Endodermal cell (in vitro differentiated cells): ENCODE measurements at regions not wholly inside any gene's neighbourhood (a gene's known extent, or its start where the extent isn't known, plus 50 kb on each side); places are given as distances from the start of the nearest gene placed in this dataset.

ENCODE experiments used
- DNase-seq: peaks from one replicate; pipeline ENCODE4 v3.0.0-alpha.2; 2017
- H3K27ac ChIP-seq: 2 replicates; pipeline ENCODE4 v1.5.1; 2013; ENCODE audit warnings: mild to moderate bottlenecking, low read depth, low read length, moderate library complexity
- H3K27me3 ChIP-seq: 2 replicates; pipeline ENCODE4 v1.6.1; 2013; ENCODE audit warnings: mild to moderate bottlenecking, low read length, moderate library complexity; ENCODE audit not compliant: insufficient read depth, control insufficient read depth, poor library complexity, severe bottlenecking
- H3K36me3 ChIP-seq: 2 replicates; pipeline ENCODE4 v1.7.0; 2013; ENCODE audit warnings: mild to moderate bottlenecking, low read length, moderate library complexity; ENCODE audit not compliant: control insufficient read depth, insufficient read depth
- H3K4me1 ChIP-seq: one replicate; pipeline ENCODE4 v1.7.0; 2013; ENCODE audit warnings: low read length; ENCODE audit not compliant: control insufficient read depth, insufficient read depth
- H3K4me3 ChIP-seq: 2 replicates; pipeline ENCODE4 v1.5.1; 2013; ENCODE audit warnings: mild to moderate bottlenecking, low read length, moderate library complexity
- H3K9ac ChIP-seq: 2 replicates; pipeline ENCODE4 v1.6.1; 2013; ENCODE audit warnings: mild to moderate bottlenecking, low read length, moderate library complexity; ENCODE audit not compliant: poor library complexity, severe bottlenecking; ENCODE audit errors: extremely low read depth
- H3K9me3 ChIP-seq: 2 replicates; pipeline ENCODE4 v1.6.1; 2013; ENCODE audit warnings: mild to moderate bottlenecking, low read length, moderate library complexity; ENCODE audit not compliant: control insufficient read depth
- H3K27ac Mint-ChIP-seq: 2 replicates; pipeline ENCODE4 v1.8.0; 2020; ENCODE audit warnings: mixed read lengths
- H3K27me3 Mint-ChIP-seq: 2 replicates; pipeline ENCODE4 v1.8.0; 2021; ENCODE audit warnings: mild to moderate bottlenecking, mixed read lengths; ENCODE audit not compliant: insufficient read depth
- H3K36me3 Mint-ChIP-seq: 2 replicates; pipeline ENCODE4 v1.8.0; 2020; ENCODE audit warnings: low read depth, mixed read lengths
- H3K4me1 Mint-ChIP-seq: 2 replicates; pipeline ENCODE4 v1.8.0; 2020; ENCODE audit warnings: mixed read lengths
- H3K4me3 Mint-ChIP-seq: 2 replicates; pipeline ENCODE4 v1.8.0; 2020; ENCODE audit warnings: mild to moderate bottlenecking, moderate library complexity, mixed read lengths
- H3K9me3 Mint-ChIP-seq: 2 replicates; pipeline ENCODE4 v1.8.0; 2020; ENCODE audit warnings: mild to moderate bottlenecking, mixed read lengths
- CTCF ChIP-seq: fragments of 200-600 bp; sonication (generic); conservative IDR thresholded peaks from 2 replicates; pipeline ENCODE4 v1.5.0; 2021; ENCODE audit warnings: antibody characterized with exemption, mild to moderate bottlenecking
- WGBS, 2 experiments: methylation state at CpG; one replicate each; pipeline versions ENCODE4 v1.1.5 to v1.1.7; 2013; ENCODE audit warnings: missing lambda C conversion rate in 2 of 2, mixed read lengths in 1 of 2; ENCODE audit not compliant: insufficient coverage in 1 of 2, insufficient read length in 1 of 2; 5-methylcytosine and 5-hydroxymethylcytosine counted together

- no peaks in the 10 kb centered on the region for H3K9me3 Mint-ChIP-seq
- H3K4me1 Mint-ChIP-seq, result peaks cover 5% of the 10 kb centered on the region
- no peak for DNase-seq
- no peak overlapping the region for H3K4me3 ChIP-seq
- H3K4me1 ChIP-seq, result no peaks in the 10 kb centered on the region
- TF ChIP-seq CTCF, result no peak
- no peaks in the 10 kb centered on the region for H3K9me3 ChIP-seq
- no peaks in the 10 kb centered on the region for H3K36me3 Mint-ChIP-seq
- H3K9ac ChIP-seq, result no peak overlapping the region
- WGBS, 2 experiments, result 80% methylated on average over 1 of the region's 1 CpG; no CpG with 5 or more reads in 1 of the 2 experiments
- no peak overlapping the region for H3K27ac Mint-ChIP-seq
- no peak overlapping the region for H3K4me3 Mint-ChIP-seq
- no peak overlapping the region for H3K27ac ChIP-seq
- no peaks in the 10 kb centered on the region for H3K27me3 Mint-ChIP-seq
- H3K36me3 ChIP-seq, result no peaks in the 10 kb centered on the region
- H3K27me3 ChIP-seq, result no peaks in the 10 kb centered on the region
Measured at GRCh38 chr5:40268088-40268487, 411.6 kb upstream of the PTGER4 start.

- Histone ChIP-seq H3K4me3 (no peak overlapping the region), H3K9me3 (no peaks in the 10 kb centered on the region), H3K9ac (no peak overlapping the region), H3K36me3 (no peaks in the 10 kb centered on the region), H3K27ac (no peak overlapping the region), H3K27me3 (no peaks in the 10 kb centered on the region), H3K4me1 (no peaks in the 10 kb centered on the region)
- Mint-ChIP-seq H3K36me3 (no peaks in the 10 kb centered on the region), H3K9me3 (no peaks in the 10 kb centered on the region), H3K4me1 (peaks cover 5% of the 10 kb centered on the region), H3K4me3 (no peak overlapping the region), H3K27ac (no peak overlapping the region), H3K27me3 (no peaks in the 10 kb centered on the region)
- TF ChIP-seq CTCF, result no peak
- WGBS, 2 experiments, result 91% methylated on average over 2 of the region's 2 CpGs; no CpG with 5 or more reads in 1 of the 2 experiments
- DNase-seq, result no peak
Measured at GRCh38 chr5:40266952-40267351, 412.8 kb upstream of the PTGER4 start.

- DNase-seq, result no peak
- no peak for TF ChIP-seq CTCF
- H3K4me1 Mint-ChIP-seq, result no peaks in the 10 kb centered on the region
- no peaks in the 10 kb centered on the region for H3K4me1 ChIP-seq
- H3K9me3 ChIP-seq, result no peaks in the 10 kb centered on the region
- peaks cover 3% of the 10 kb centered on the region for H3K36me3 Mint-ChIP-seq
- H3K27me3 ChIP-seq, result no peaks in the 10 kb centered on the region
- no peaks in the 10 kb centered on the region for H3K27me3 Mint-ChIP-seq
- no peak overlapping the region for H3K4me3 ChIP-seq
- no peak overlapping the region for H3K9ac ChIP-seq
- no peak overlapping the region for H3K27ac Mint-ChIP-seq
- no peak overlapping the region for H3K4me3 Mint-ChIP-seq
- no peaks in the 10 kb centered on the region for H3K9me3 Mint-ChIP-seq
- WGBS, 2 experiments, result 100% methylated on average over 1 of the region's 1 CpG; no CpG with 5 or more reads in 1 of the 2 experiments
- no peaks in the 10 kb centered on the region for H3K36me3 ChIP-seq
- no peak overlapping the region for H3K27ac ChIP-seq
Measured at GRCh38 chr5:40261984-40262383, 417.7 kb upstream of the PTGER4 start.
